HCT116 (cell line): ENCODE measurements at regions not wholly inside any gene's neighbourhood (a gene's known extent, or its start where the extent isn't known, plus 50 kb on each side); places are given as distances from the start of the nearest gene placed in this dataset.

Source experiments
- ATAC-seq: fragments of 200-7000 bp; cut with Tn5 transposase; 2 replicates; pipeline ENCODE4 v1.9.1; 2020; ENCODE audit warnings: mild to moderate bottlenecking, moderate library complexity
- BruUV-seq: library from RNA; stranded (reverse); fragments of 400-500 nt; replicated peaks from 2 replicates; lab custom pipeline; 2021; lab: Mats Ljungman, UMichigan
- CTCF ChIA-PET: fragments of 300-600 bp; sonication (Branson Sonifier 250); formaldehyde crosslinking; loops from one replicate; lab custom pipeline; 2021; ENCODE audit warnings: antibody characterized with exemption; lab: Charles Lee
- POLR2A ChIA-PET: fragments of 300-600, 350-600 bp; sonication (Branson Sonifier 250); formaldehyde crosslinking; loops from one replicate; lab custom pipeline; 2021; ENCODE audit warnings: antibody characterized with exemption; lab: Charles Lee
- RAD21 ChIA-PET, 2 experiments: fragments of 300-600 bp; sonication (Branson Sonifier 250); formaldehyde crosslinking; loops; one replicate each; lab custom pipeline; 2023; ENCODE audit warnings: low total read pairs in 2 of 2; ENCODE audit not compliant: uncharacterized antibody in 2 of 2, unreplicated experiment in 2 of 2, low non-redundant PET in 1 of 2; lab: Charles Lee
- DNase-seq: peaks from one replicate; pipeline ENCODE4 v3.0.0-alpha.2; 2010; ENCODE audit warnings: low read depth, low spot score
- H2AFZ ChIP-seq: fragments of 200-600 bp; shearing (Covaris generic), sonication (generic); 2 replicates; pipeline ENCODE4 v1.6.1; 2017; ENCODE audit warnings: low read depth, mixed run types, mixed read lengths, antibody characterized with exemption, low read length; ENCODE audit not compliant: poor library complexity, severe bottlenecking
- H3K27ac ChIP-seq: 2 replicates; pipeline ENCODE4 v1.5.1; 2012; ENCODE audit warnings: low read depth, low read length
- H3K27me3 ChIP-seq: fragments of 200-600 bp; sonication (generic); 2 replicates; pipeline ENCODE4 v1.6.1; 2016; ENCODE audit warnings: mixed run types, low read length, mixed read lengths; ENCODE audit not compliant: insufficient read depth
- H3K36me3 ChIP-seq, 2 experiments: fragments of 200-500 bp in 1 of 2; fragments of 200-600 bp in 1 of 2; sonication (Bioruptor generic) in 1 of 2; sonication (generic) in 1 of 2; 2 replicates each; pipeline versions ENCODE4 v1.5.1 to v1.6.1; 2014 to 2016; ENCODE audit warnings: low read length in 2 of 2, inconsistent platforms in 1 of 2, mixed read lengths in 1 of 2, mixed run types in 1 of 2; ENCODE audit not compliant: insufficient read depth in 2 of 2, control insufficient read depth in 1 of 2
- H3K4me1 ChIP-seq, 2 experiments: fragments of 200-600 bp in 1 of 2; sonication (generic) in 1 of 2; 2 replicates each; pipeline versions ENCODE4 v1.5.1 to v1.6.1; 2012 to 2017; ENCODE audit warnings: low read length in 2 of 2, inconsistent platforms in 1 of 2, mild to moderate bottlenecking in 1 of 2, mixed read lengths in 1 of 2, mixed run types in 1 of 2, moderate library complexity in 1 of 2; ENCODE audit not compliant: insufficient read depth in 2 of 2, control insufficient read depth in 1 of 2
- H3K4me2 ChIP-seq: fragments of 200-600 bp; sonication (generic); 2 replicates; pipeline ENCODE4 v1.6.1; 2017; ENCODE audit warnings: mixed run types, low read length, mixed read lengths
- H3K4me3 ChIP-seq, 2 experiments: fragments of 200-600 bp in 1 of 2; sonication (generic) in 1 of 2; replicated peaks in 1 of 2; 2 replicates each; pipeline ENCODE4 v1.5.1; 2011 to 2016; ENCODE audit warnings: low read length in 2 of 2, control low read depth in 1 of 2, low read depth in 1 of 2, mild to moderate bottlenecking in 1 of 2, mixed read lengths in 1 of 2, mixed run types in 1 of 2
- H3K79me2 ChIP-seq: fragments of 200-600 bp; sonication (generic); 2 replicates; pipeline ENCODE4 v1.6.1; 2017; ENCODE audit warnings: mild to moderate bottlenecking, mixed run types, low read length, moderate library complexity, mixed read lengths; ENCODE audit not compliant: insufficient read depth
- H3K9ac ChIP-seq: fragments of 200-600 bp; sonication (generic); 2 replicates; pipeline ENCODE4 v1.6.1; 2016; ENCODE audit warnings: low read length, mixed read lengths
- H3K9me2 ChIP-seq: fragments of 200-600 bp; sonication (generic), shearing (Covaris generic); 2 replicates; pipeline ENCODE4 v1.6.1; 2017; ENCODE audit warnings: mixed run types, mild to moderate bottlenecking, moderate library complexity; ENCODE audit not compliant: insufficient read depth
- H3K9me3 ChIP-seq, 2 experiments: fragments of 200-500 bp in 1 of 2; fragments of 200-600 bp in 1 of 2; sonication (Bioruptor generic) in 1 of 2; sonication (generic) in 1 of 2; 2 replicates each; pipeline ENCODE4 v1.6.1; 2014 to 2017; ENCODE audit warnings: low read length in 2 of 2, mixed read lengths in 2 of 2, inconsistent platforms in 1 of 2, low read depth in 1 of 2, mild to moderate bottlenecking in 1 of 2, mixed run types in 1 of 2, moderate library complexity in 1 of 2; ENCODE audit not compliant: control insufficient read depth in 1 of 2, insufficient read depth in 1 of 2
- H4K20me1 ChIP-seq: fragments of 200-600 bp; sonication (generic), shearing (Covaris generic); 2 replicates; pipeline ENCODE4 v1.6.1; 2017; ENCODE audit warnings: mixed run types, mild to moderate bottlenecking, moderate library complexity; ENCODE audit not compliant: insufficient read depth
- CBX3 ChIP-seq: IDR thresholded peaks from 2 replicates; pipeline ENCODE4 v1.6.1; 2012; ENCODE audit warnings: low read depth
- EGR1 ChIP-seq: IDR thresholded peaks from 2 replicates; pipeline ENCODE4 v1.6.1; 2012; ENCODE audit warnings: low read depth
- ELF1 ChIP-seq: IDR thresholded peaks from 2 replicates; pipeline ENCODE4 v1.6.1; 2012; ENCODE audit warnings: low read depth, borderline replicate concordance
- EZH2 ChIP-seq: fragments of 200-600 bp; sonication (generic); IDR thresholded peaks from 2 replicates; pipeline ENCODE4 v1.6.1; 2017; ENCODE audit warnings: antibody characterized with exemption, mixed run types
- JUND ChIP-seq: IDR thresholded peaks from 2 replicates; pipeline ENCODE4 v1.6.1; 2012
- POLR2AphosphoS5 ChIP-seq: IDR thresholded peaks from 2 replicates; pipeline ENCODE4 v1.6.1; 2011; ENCODE audit warnings: mild to moderate bottlenecking, low read depth, low read length, moderate library complexity
- RAD21 ChIP-seq: IDR thresholded peaks from 2 replicates; pipeline ENCODE4 v1.6.1; 2012; ENCODE audit warnings: low read depth, mild to moderate bottlenecking
- SP1 ChIP-seq: IDR thresholded peaks from 2 replicates; pipeline ENCODE4 v1.6.1; 2012; ENCODE audit warnings: low read depth
- TCF7L2 ChIP-seq: IDR thresholded peaks from 2 replicates; pipeline ENCODE4 v1.7.0; 2011; ENCODE audit warnings: borderline replicate concordance, inconsistent platforms; ENCODE audit not compliant: insufficient read depth, insufficient read length; ENCODE audit errors: extremely low read depth
- ZFX ChIP-seq: fragments of 450-650 bp; IDR thresholded peaks from 2 replicates; pipeline ENCODE4 v1.6.1; 2017
- ZNF274 ChIP-seq: fragments of 200-500 bp; sonication (Bioruptor generic); IDR thresholded peaks from 2 replicates; pipeline ENCODE4 v1.6.1; 2014; ENCODE audit warnings: mild to moderate bottlenecking, low read depth, low read length, inconsistent platforms
- intact Hi-C: fragments of 100-400 bp; cut with micrococcal nuclease; formaldehyde crosslinking; loops from 2 replicates; pipeline ENCODE4 v1.10.0; 2022
- TF ChIP-seq, protein P1 (sequence below): IDR thresholded peaks from 2 replicates; pipeline ENCODE4 v1.6.1; 2012; ENCODE audit warnings: low read depth
- TF ChIP-seq, protein P2 (sequence below): IDR thresholded peaks from 2 replicates; pipeline ENCODE4 v1.6.1; 2012
- TF ChIP-seq, protein P3 (sequence below), 3 experiments: fragments of 200-600 bp in 1 of 3; sonication (generic) in 1 of 3; IDR thresholded peaks in 2 of 3; conservative IDR thresholded peaks in 1 of 3; 2 replicates each; pipeline ENCODE4 v1.5.1; 2012 to 2017; ENCODE audit warnings: low read depth in 2 of 3, low read length in 2 of 3, antibody characterized with exemption in 1 of 3, borderline replicate concordance in 1 of 3, control low read depth in 1 of 3, mild to moderate bottlenecking in 1 of 3, mixed read lengths in 1 of 3, mixed run types in 1 of 3, moderate library complexity in 1 of 3; ENCODE audit not compliant: insufficient read depth in 1 of 3
- TF ChIP-seq, protein P4 (sequence below): IDR thresholded peaks from 2 replicates; pipeline ENCODE4 v1.6.1; 2012
- TF ChIP-seq, protein P5 (sequence below): IDR thresholded peaks from 2 replicates; pipeline ENCODE4 v1.6.1; 2011; ENCODE audit warnings: mild to moderate bottlenecking, low read length, moderate library complexity; ENCODE audit not compliant: insufficient replicate concordance; ENCODE audit errors: extremely low read depth

GRCh38 chr1:220982686-220983085 lies 103.4 kb downstream of the HLX start:
- Histone ChIP-seq H3K4me2 (no peak overlapping the region), H3K9ac (no peak overlapping the region), H3K36me3 (no peaks in the 10 kb centered on the region), H3K9me3 (no peaks in the 10 kb centered on the region), H3K27ac (no peak overlapping the region), H3K9me2 (no peaks in the 10 kb centered on the region), H3K27me3 (no peaks in the 10 kb centered on the region), H3K79me2 (no peaks in the 10 kb centered on the region), H3K4me1 (0 out of 4 replicates have a peak, but pooled peaks cover 0 to 2% of the 10 kb centered on the region in 2 experiments), H4K20me1 (no peaks in the 10 kb centered on the region), H2AFZ (no peak overlapping the region), H3K4me3 (no peak overlapping the region)
- intact Hi-C loops = no loop called here
- ChIA-PET CTCF (no interaction called here), POLR2A (no interaction called here), RAD21 (no interaction called here)
- no peak for ATAC-seq
- DNase-seq = no peak
- no peak for TF ChIP-seq SP1
- no peak for TF ChIP-seq JUND
- no peak for TF ChIP-seq RAD21
- no peak for TF ChIP-seq ELF1
- no peak for TF ChIP-seq TCF7L2
- TF ChIP-seq, protein P1, sequence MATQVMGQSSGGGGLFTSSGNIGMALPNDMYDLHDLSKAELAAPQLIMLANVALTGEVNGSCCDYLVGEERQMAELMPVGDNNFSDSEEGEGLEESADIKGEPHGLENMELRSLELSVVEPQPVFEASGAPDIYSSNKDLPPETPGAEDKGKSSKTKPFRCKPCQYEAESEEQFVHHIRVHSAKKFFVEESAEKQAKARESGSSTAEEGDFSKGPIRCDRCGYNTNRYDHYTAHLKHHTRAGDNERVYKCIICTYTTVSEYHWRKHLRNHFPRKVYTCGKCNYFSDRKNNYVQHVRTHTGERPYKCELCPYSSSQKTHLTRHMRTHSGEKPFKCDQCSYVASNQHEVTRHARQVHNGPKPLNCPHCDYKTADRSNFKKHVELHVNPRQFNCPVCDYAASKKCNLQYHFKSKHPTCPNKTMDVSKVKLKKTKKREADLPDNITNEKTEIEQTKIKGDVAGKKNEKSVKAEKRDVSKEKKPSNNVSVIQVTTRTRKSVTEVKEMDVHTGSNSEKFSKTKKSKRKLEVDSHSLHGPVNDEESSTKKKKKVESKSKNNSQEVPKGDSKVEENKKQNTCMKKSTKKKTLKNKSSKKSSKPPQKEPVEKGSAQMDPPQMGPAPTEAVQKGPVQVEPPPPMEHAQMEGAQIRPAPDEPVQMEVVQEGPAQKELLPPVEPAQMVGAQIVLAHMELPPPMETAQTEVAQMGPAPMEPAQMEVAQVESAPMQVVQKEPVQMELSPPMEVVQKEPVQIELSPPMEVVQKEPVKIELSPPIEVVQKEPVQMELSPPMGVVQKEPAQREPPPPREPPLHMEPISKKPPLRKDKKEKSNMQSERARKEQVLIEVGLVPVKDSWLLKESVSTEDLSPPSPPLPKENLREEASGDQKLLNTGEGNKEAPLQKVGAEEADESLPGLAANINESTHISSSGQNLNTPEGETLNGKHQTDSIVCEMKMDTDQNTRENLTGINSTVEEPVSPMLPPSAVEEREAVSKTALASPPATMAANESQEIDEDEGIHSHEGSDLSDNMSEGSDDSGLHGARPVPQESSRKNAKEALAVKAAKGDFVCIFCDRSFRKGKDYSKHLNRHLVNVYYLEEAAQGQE = no peak
- TF ChIP-seq EZH2 = no peak
- no peak for TF ChIP-seq CBX3
- no peak for TF ChIP-seq ZNF274
- TF ChIP-seq, protein P2, sequence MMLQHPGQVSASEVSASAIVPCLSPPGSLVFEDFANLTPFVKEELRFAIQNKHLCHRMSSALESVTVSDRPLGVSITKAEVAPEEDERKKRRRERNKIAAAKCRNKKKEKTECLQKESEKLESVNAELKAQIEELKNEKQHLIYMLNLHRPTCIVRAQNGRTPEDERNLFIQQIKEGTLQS = no peak
- TF ChIP-seq, protein P3, sequence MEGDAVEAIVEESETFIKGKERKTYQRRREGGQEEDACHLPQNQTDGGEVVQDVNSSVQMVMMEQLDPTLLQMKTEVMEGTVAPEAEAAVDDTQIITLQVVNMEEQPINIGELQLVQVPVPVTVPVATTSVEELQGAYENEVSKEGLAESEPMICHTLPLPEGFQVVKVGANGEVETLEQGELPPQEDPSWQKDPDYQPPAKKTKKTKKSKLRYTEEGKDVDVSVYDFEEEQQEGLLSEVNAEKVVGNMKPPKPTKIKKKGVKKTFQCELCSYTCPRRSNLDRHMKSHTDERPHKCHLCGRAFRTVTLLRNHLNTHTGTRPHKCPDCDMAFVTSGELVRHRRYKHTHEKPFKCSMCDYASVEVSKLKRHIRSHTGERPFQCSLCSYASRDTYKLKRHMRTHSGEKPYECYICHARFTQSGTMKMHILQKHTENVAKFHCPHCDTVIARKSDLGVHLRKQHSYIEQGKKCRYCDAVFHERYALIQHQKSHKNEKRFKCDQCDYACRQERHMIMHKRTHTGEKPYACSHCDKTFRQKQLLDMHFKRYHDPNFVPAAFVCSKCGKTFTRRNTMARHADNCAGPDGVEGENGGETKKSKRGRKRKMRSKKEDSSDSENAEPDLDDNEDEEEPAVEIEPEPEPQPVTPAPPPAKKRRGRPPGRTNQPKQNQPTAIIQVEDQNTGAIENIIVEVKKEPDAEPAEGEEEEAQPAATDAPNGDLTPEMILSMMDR (IDR thresholded peaks at IDR 0.05 in 2 of 3, conservative IDR thresholded peaks at IDR 0.05 in 1 of 3; ENCODE audit: borderline replicate concordance in 1 of 3, insufficient read depth in 1 of 3, low read depth in 2 of 3, low read length in 2 of 3) = no peak
- TF ChIP-seq, protein P4, sequence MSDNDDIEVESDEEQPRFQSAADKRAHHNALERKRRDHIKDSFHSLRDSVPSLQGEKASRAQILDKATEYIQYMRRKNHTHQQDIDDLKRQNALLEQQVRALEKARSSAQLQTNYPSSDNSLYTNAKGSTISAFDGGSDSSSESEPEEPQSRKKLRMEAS = no peak
- no peak for TF ChIP-seq EGR1
- TF ChIP-seq ZFX = no peak
- no peak for TF ChIP-seq POLR2AphosphoS5
- TF ChIP-seq, protein P5, sequence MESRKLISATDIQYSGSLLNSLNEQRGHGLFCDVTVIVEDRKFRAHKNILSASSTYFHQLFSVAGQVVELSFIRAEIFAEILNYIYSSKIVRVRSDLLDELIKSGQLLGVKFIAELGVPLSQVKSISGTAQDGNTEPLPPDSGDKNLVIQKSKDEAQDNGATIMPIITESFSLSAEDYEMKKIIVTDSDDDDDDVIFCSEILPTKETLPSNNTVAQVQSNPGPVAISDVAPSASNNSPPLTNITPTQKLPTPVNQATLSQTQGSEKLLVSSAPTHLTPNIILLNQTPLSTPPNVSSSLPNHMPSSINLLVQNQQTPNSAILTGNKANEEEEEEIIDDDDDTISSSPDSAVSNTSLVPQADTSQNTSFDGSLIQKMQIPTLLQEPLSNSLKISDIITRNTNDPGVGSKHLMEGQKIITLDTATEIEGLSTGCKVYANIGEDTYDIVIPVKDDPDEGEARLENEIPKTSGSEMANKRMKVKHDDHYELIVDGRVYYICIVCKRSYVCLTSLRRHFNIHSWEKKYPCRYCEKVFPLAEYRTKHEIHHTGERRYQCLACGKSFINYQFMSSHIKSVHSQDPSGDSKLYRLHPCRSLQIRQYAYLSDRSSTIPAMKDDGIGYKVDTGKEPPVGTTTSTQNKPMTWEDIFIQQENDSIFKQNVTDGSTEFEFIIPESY = no peak
- no TSS peak for BruUV-seq
